HepG2 (cell line): ENCODE measurements at regions not wholly inside any gene's neighbourhood (a gene's known extent, or its start where the extent isn't known, plus 50 kb on each side); places are given as distances from the start of the nearest gene placed in this dataset.

Source experiments
- EHMT2 ChIP-seq: fragments of 200-600 bp; sonication (generic); IDR thresholded peaks from 2 replicates; pipeline ENCODE4 v1.7.0; 2017; ENCODE audit warnings: antibody characterized with exemption, low read depth, low read length, borderline replicate concordance
- HINFP ChIP-seq: sonication (generic); formaldehyde crosslinking; IDR thresholded peaks from 2 replicates; pipeline ENCODE4 v1.4.0; 2020; ENCODE audit warnings: low read depth, mild to moderate bottlenecking, missing genetic modification reagents
- SMYD3 ChIP-seq: sonication (generic); formaldehyde crosslinking; IDR thresholded peaks from 2 replicates; pipeline ENCODE4 v1.8.1; 2023; ENCODE audit warnings: mild to moderate bottlenecking, missing genetic modification reagents
- ZBTB21 ChIP-seq: sonication (generic); formaldehyde crosslinking; IDR thresholded peaks from 2 replicates; pipeline ENCODE4 v1.4.0; 2020; ENCODE audit warnings: missing genetic modification reagents
- ZKSCAN1 ChIP-seq: fragments of 150-350 bp; IDR thresholded peaks from 2 replicates; pipeline ENCODE4 v1.6.1; 2014; ENCODE audit warnings: low read length
- ZNF562 ChIP-seq: sonication (generic); formaldehyde crosslinking; IDR thresholded peaks from 2 replicates; pipeline ENCODE4 v1.8.0; 2022; ENCODE audit warnings: missing genetic modification reagents, borderline replicate concordance
- ZNF614 ChIP-seq: IDR thresholded peaks from 2 replicates; pipeline ENCODE4 v1.6.1; 2018; ENCODE audit warnings: missing biosample characterization, missing genetic modification reagents, inconsistent platforms, borderline replicate concordance
- TF ChIP-seq, protein P1 (sequence below): sonication (generic); formaldehyde crosslinking; IDR thresholded peaks from 2 replicates; pipeline ENCODE4 v1.4.0; 2020; ENCODE audit warnings: mild to moderate bottlenecking, missing genetic modification reagents, borderline replicate concordance
- TF ChIP-seq, protein P2 (sequence below): sonication (generic); formaldehyde crosslinking; IDR thresholded peaks from 2 replicates; pipeline ENCODE4 v1.4.0; 2020; ENCODE audit warnings: missing genetic modification reagents, borderline replicate concordance

GRCh38 chr3:194225418-194225812 is 89.5 kb downstream of the HES1 start (continued):
- TF ChIP-seq, protein P1, sequence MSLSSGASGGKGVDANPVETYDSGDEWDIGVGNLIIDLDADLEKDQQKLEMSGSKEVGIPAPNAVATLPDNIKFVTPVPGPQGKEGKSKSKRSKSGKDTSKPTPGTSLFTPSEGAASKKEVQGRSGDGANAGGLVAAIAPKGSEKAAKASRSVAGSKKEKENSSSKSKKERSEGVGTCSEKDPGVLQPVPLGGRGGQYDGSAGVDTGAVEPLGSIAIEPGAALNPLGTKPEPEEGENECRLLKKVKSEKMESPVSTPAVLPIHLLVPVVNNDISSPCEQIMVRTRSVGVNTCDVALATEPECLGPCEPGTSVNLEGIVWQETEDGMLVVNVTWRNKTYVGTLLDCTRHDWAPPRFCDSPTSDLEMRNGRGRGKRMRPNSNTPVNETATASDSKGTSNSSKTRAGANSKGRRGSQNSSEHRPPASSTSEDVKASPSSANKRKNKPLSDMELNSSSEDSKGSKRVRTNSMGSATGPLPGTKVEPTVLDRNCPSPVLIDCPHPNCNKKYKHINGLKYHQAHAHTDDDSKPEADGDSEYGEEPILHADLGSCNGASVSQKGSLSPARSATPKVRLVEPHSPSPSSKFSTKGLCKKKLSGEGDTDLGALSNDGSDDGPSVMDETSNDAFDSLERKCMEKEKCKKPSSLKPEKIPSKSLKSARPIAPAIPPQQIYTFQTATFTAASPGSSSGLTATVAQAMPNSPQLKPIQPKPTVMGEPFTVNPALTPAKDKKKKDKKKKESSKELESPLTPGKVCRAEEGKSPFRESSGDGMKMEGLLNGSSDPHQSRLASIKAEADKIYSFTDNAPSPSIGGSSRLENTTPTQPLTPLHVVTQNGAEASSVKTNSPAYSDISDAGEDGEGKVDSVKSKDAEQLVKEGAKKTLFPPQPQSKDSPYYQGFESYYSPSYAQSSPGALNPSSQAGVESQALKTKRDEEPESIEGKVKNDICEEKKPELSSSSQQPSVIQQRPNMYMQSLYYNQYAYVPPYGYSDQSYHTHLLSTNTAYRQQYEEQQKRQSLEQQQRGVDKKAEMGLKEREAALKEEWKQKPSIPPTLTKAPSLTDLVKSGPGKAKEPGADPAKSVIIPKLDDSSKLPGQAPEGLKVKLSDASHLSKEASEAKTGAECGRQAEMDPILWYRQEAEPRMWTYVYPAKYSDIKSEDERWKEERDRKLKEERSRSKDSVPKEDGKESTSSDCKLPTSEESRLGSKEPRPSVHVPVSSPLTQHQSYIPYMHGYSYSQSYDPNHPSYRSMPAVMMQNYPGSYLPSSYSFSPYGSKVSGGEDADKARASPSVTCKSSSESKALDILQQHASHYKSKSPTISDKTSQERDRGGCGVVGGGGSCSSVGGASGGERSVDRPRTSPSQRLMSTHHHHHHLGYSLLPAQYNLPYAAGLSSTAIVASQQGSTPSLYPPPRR (CRISPR knock-in tag), result no peak
- TF ChIP-seq ZBTB21 (CRISPR knock-in tag) (no peak), ZKSCAN1 (no peak), ZNF614 (no peak), HINFP (CRISPR knock-in tag) (no peak), ZNF562 (CRISPR knock-in tag) (no peak), EHMT2 (no peak), SMYD3 (CRISPR knock-in tag) (no peak)
- TF ChIP-seq, protein P2, sequence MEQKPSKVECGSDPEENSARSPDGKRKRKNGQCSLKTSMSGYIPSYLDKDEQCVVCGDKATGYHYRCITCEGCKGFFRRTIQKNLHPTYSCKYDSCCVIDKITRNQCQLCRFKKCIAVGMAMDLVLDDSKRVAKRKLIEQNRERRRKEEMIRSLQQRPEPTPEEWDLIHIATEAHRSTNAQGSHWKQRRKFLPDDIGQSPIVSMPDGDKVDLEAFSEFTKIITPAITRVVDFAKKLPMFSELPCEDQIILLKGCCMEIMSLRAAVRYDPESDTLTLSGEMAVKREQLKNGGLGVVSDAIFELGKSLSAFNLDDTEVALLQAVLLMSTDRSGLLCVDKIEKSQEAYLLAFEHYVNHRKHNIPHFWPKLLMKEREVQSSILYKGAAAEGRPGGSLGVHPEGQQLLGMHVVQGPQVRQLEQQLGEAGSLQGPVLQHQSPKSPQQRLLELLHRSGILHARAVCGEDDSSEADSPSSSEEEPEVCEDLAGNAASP (CRISPR knock-in tag), result no peak
